Astrocyte of the spinal cord (primary cell): ENCODE measurements at regions not wholly inside any gene's neighbourhood (a gene's known extent, or its start where the extent isn't known, plus 50 kb on each side); places are given as distances from the start of the nearest gene placed in this dataset.

ENCODE experiments used
- DNase-seq: peaks from one replicate; pipeline ENCODE4 v3.0.0; 2011; ENCODE audit warnings: low read depth, low spot score
- H3K4me3 ChIP-seq: 2 replicates; pipeline ENCODE4 v1.5.1; 2011; ENCODE audit warnings: low read depth, mild to moderate bottlenecking, low read length, moderate library complexity
- in situ Hi-C: cut with HindIII; loops from 2 replicates; pipeline ENCODE4 v1.10.0; 2017; ENCODE audit warnings: low sequenced_read_pairs
- TF ChIP-seq, protein P1 (sequence below): IDR thresholded peaks from 2 replicates; pipeline ENCODE4 v1.5.1; 2012; ENCODE audit warnings: low read depth, mild to moderate bottlenecking, low read length, inconsistent platforms

DNA sequence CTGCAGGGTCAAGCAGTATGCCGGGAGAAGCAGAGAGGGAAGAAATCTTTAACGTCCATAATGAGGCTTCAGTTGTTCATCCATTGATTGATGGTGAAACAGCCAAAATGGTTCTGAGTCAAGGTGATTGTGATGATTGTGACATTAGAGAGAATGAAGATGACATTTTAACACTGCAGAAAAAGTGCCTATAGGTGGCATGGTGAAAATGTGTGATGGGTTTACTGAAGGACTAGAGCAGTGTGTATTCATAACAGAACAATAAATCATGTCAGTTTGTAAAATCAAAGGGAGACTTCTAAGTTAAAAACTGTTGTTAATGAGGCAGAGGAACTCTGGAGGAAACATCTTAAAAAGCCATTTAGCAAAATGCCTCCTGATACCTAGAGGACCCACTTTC lies 57.7 kb upstream of the CAND1 start:
- no peak overlapping the region for H3K4me3 ChIP-seq
- in situ Hi-C loops, result no loop called here
- no peak for DNase-seq
- TF ChIP-seq, protein P1, sequence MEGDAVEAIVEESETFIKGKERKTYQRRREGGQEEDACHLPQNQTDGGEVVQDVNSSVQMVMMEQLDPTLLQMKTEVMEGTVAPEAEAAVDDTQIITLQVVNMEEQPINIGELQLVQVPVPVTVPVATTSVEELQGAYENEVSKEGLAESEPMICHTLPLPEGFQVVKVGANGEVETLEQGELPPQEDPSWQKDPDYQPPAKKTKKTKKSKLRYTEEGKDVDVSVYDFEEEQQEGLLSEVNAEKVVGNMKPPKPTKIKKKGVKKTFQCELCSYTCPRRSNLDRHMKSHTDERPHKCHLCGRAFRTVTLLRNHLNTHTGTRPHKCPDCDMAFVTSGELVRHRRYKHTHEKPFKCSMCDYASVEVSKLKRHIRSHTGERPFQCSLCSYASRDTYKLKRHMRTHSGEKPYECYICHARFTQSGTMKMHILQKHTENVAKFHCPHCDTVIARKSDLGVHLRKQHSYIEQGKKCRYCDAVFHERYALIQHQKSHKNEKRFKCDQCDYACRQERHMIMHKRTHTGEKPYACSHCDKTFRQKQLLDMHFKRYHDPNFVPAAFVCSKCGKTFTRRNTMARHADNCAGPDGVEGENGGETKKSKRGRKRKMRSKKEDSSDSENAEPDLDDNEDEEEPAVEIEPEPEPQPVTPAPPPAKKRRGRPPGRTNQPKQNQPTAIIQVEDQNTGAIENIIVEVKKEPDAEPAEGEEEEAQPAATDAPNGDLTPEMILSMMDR, result no peak

DNA sequence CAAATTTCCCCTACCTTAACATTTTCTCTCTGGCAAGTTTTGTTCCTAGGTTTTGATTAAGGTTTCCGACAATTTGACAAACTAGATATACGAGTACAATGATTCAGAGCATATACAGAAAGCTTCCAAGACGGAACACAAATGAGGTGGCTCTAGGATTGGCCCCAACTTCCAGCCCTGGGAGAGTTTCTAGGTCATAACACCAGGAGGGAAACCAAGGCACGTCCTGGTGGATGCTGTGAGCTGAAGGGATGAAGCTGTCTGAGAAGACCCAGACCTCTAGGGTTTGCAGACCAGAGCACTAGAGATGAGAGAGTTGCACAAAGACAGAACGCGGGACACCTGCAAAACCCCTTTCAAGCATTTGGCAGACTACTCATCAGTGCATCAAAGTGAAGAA lies 51.5 kb upstream of the CAND1 start:
- in situ Hi-C loops, result no loop called here
- TF ChIP-seq, protein P1, result no peak

More for the DNA sequence above, 51.5 kb upstream of the CAND1 start:
- no peak for DNase-seq
- H3K4me3 ChIP-seq, result no peak overlapping the region
